Neutrophil (primary cell): ENCODE measurements at regions not wholly inside any gene's neighbourhood (a gene's known extent, or its start where the extent isn't known, plus 50 kb on each side); places are given as distances from the start of the nearest gene placed in this dataset.

Experiments
- H3K27ac ChIP-seq: fragments of 200-600 bp; sonication (generic); 2 replicates; pipeline ENCODE4 v1.5.1; 2016; ENCODE audit warnings: mild to moderate bottlenecking, moderate library complexity
- H3K27me3 ChIP-seq: fragments of 200-600 bp; sonication (generic); 2 replicates; pipeline ENCODE4 v1.6.0; 2016; ENCODE audit warnings: mild to moderate bottlenecking
- H3K36me3 ChIP-seq: fragments of 200-600 bp; sonication (generic); 2 replicates; pipeline ENCODE4 v1.5.1; 2017
- H3K4me1 ChIP-seq, 2 experiments: fragments of 200-600 bp in 1 of 2; sonication (generic) in 1 of 2; 1 replicate in 1 of 2; 2 replicates in 1 of 2; pipeline versions ENCODE4 v1.5.1 to v1.6.1; 2013 to 2016; ENCODE audit warnings: low read depth in 1 of 2, low read length in 1 of 2, mild to moderate bottlenecking in 1 of 2, moderate library complexity in 1 of 2; ENCODE audit not compliant: control insufficient read depth in 1 of 2, insufficient read depth in 1 of 2
- H3K4me3 ChIP-seq, 2 experiments: fragments of 200-600 bp in 1 of 2; sonication (generic) in 1 of 2; 1 replicate in 1 of 2; 2 replicates in 1 of 2; pipeline ENCODE4 v1.5.1; 2013 to 2016; ENCODE audit warnings: low read depth in 1 of 2, low read length in 1 of 2, mild to moderate bottlenecking in 1 of 2, moderate library complexity in 1 of 2
- H3K9me3 ChIP-seq: fragments of 200-600 bp; sonication (generic); 2 replicates; pipeline ENCODE4 v1.5.1; 2016
- TF ChIP-seq, protein P1 (sequence below): fragments of 200-600 bp; sonication (generic); IDR thresholded peaks from 2 replicates; pipeline ENCODE4 v1.5.1; 2016; ENCODE audit warnings: antibody characterized with exemption

GRCh38 chr7:68729371-68729770 is 868.9 kb upstream of the AUTS2 start:
- TF ChIP-seq, protein P1, sequence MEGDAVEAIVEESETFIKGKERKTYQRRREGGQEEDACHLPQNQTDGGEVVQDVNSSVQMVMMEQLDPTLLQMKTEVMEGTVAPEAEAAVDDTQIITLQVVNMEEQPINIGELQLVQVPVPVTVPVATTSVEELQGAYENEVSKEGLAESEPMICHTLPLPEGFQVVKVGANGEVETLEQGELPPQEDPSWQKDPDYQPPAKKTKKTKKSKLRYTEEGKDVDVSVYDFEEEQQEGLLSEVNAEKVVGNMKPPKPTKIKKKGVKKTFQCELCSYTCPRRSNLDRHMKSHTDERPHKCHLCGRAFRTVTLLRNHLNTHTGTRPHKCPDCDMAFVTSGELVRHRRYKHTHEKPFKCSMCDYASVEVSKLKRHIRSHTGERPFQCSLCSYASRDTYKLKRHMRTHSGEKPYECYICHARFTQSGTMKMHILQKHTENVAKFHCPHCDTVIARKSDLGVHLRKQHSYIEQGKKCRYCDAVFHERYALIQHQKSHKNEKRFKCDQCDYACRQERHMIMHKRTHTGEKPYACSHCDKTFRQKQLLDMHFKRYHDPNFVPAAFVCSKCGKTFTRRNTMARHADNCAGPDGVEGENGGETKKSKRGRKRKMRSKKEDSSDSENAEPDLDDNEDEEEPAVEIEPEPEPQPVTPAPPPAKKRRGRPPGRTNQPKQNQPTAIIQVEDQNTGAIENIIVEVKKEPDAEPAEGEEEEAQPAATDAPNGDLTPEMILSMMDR: no peak
- Histone ChIP-seq H3K4me3 (no peak overlapping the region), H3K27ac (no peak overlapping the region), H3K36me3 (no peaks in the 10 kb centered on the region), H3K9me3 (no peaks in the 10 kb centered on the region), H3K4me1 (no peaks in the 10 kb centered on the region), H3K27me3 (no peaks in the 10 kb centered on the region)

DNA sequence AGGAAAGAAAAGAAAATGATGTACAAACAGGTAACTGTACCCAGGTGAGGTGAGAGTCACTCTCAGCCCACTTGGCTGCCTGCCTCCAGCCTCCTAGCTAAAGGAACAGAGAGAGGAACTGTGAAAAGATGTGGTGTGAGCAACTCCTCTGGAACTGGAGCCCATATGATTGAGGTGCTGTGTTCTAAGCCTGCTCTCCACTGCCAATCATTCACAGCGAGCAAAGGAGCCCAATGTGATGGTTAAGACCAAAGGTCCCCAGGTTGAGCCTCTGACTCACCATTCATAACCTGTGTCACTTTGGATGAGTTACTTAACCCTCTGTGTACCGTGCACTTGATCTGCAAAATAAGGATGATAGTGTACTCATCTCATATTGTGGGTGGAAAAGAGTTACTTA is 868.1 kb upstream of the AUTS2 start:
- H3K4me3 ChIP-seq: no peak overlapping the region
- H3K27ac ChIP-seq: no peak overlapping the region
- H3K27me3 ChIP-seq: no peaks in the 10 kb centered on the region
- H3K9me3 ChIP-seq: no peaks in the 10 kb centered on the region
- H3K36me3 ChIP-seq: no peaks in the 10 kb centered on the region
- H3K4me1 ChIP-seq: no peaks in the 10 kb centered on the region
- TF ChIP-seq, protein P1: no peak

DNA sequence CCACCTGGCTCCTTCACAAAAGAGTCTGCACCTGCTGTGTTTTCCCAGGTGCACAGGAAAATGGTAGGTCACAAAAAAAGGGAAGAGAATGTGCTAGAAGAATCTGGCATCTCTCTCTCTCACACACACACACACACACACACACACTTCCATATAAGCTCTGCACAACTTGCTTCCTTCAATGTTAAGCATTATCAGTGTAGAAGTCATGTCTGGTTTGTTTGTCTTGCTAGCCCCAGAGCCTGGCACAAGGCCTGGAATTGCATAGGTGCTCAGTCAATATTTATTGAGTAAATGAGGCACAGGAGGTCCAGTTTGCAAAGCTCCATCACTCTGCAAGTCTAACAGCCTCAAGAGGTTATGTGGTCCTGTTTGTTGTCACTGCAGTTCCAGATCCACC is 867.3 kb upstream of the AUTS2 start:
- Histone ChIP-seq H3K9me3 (no peaks in the 10 kb centered on the region), H3K27me3 (no peaks in the 10 kb centered on the region), H3K4me3 (no peak overlapping the region), H3K27ac (no peak overlapping the region), H3K36me3 (no peaks in the 10 kb centered on the region), H3K4me1 (no peaks in the 10 kb centered on the region)
- TF ChIP-seq, protein P1: no peak

- Histone ChIP-seq H3K36me3 (no peaks in the 10 kb centered on the region), H3K9me3 (no peaks in the 10 kb centered on the region), H3K27me3 (no peaks in the 10 kb centered on the region), H3K4me3 (no peak overlapping the region), H3K4me1 (no peaks in the 10 kb centered on the region), H3K27ac (no peak overlapping the region)
- TF ChIP-seq, protein P1: no peak
Observed at GRCh38 chr7:68733219-68734153, 864.8 kb upstream of the AUTS2 start.

DNA sequence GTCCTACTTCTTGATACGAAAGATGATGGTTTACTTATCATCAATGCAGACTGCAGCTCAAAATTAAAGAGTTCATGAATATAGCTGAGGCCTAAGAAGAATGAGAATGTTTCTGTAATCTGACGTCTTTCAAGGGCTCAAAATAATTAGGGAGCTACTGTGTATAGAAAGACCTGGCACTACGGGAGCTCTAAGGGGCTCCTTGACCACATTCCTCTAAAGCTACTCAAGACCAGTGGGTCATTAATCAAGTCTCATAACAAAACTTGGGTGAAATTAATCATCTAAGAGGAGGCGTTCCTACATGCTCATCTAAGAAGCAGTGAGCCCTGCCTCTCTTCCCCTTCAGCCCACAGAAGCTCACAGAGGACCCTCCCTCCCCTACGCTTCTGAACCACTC is 863.8 kb upstream of the AUTS2 start:
- Histone ChIP-seq H3K4me1 (no peaks in the 10 kb centered on the region), H3K27ac (no peak overlapping the region), H3K9me3 (no peaks in the 10 kb centered on the region), H3K27me3 (no peaks in the 10 kb centered on the region), H3K4me3 (no peak overlapping the region), H3K36me3 (no peaks in the 10 kb centered on the region)
- TF ChIP-seq, protein P1: no peak
